GM21723 (cell line): ENCODE measurements at regions not wholly inside any gene's neighbourhood (a gene's known extent, or its start where the extent isn't known, plus 50 kb on each side); places are given as distances from the start of the nearest gene placed in this dataset.

Experiments
- ATAC-seq: cut with Tn5 transposase; IDR thresholded peaks from one replicate; pipeline ENCODE4 v1.9.1; 2021; ENCODE audit warnings: mild to moderate bottlenecking, moderate library complexity; ENCODE audit not compliant: unreplicated experiment

GRCh38 chr16:88314991-88315542 lies 67.7 kb upstream of the ZNF469 start:
- ATAC-seq: no peak

DNA sequence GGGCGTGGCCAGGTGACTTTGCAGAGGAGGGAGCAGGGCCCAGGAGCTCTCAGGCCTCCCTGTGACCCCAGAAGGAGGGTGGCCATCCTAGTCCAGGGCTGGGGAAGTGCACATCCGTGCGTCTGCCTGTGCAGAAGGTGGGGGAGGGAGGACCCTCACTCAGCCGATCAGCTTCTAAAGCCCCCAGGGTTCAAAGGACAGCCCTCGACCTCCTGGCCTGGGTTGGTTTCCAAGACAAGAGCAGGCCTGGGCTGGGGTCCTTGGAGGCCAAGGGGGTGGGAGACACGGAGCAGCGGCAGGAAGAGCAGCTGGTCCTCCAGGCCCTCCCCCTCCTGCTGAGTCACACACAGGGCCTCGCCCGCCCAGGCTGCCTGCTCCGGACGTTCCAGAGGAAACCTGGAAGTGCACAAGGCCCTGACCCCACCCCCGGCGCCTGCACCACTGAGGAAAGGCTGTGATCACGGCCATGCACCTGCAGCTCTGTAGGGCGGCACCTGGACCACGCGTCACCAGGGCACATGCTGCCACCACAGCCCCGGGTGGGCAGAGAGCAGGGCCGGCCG lies 67.1 kb upstream of the ZNF469 start:
- no peak for ATAC-seq

DNA sequence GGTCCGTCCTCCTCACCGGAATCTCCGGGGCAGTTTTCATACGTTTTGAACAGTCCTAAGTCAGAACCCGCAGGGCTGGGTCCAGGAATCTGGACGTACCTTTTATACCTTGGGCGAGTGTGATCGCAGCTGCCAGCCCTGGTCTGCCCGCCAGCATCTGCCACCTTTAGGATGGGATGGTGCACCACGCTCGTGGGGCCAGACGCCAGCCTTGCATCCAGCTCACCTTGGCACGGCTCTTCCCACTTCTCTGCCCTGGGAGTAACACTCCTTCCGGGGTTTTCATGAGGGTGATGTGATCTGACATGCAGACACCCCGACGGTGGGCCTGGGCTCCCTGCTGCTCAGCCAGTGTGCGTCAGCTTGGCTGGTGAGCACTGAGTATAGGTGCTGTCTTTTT lies 66.6 kb upstream of the ZNF469 start:
- no peak for ATAC-seq

DNA sequence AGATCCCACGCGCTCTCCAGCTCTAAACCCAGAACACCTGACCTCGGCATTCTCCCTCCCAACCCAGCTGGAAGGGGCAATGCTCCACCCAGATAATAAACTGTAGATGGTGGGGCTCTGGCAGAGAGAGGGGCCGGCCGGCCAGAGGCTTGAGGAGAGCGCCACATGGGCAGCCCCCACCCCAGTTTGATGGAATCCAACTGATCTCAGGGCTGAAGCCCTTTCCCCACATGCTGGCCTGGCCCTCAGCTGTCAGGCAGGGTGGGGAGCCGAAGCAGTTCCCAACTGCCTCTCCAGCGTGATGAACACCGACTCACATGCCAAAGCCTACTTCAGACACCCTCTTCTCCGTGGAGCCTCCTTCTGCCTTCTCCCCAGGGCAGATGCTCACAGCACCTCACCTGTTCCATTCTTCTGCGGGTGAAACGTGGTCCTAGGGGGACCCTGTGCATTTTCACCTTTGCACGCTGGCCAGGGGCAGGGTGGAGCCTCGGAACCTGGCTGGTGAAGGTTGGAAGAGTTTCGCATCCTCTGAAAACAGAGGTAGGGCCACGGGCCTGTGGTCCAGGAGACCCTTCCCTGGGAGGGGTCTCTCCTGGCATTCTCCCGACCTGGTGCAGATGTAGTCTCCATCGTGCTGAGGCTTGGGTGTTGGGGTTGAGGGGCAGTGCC lies 65.7 kb upstream of the ZNF469 start:
- no peak for ATAC-seq

GRCh38 chr16:88317613-88317965 lies 65.2 kb upstream of the ZNF469 start:
- no peak for ATAC-seq

- ATAC-seq: no peak
Observed at GRCh38 chr16:88318051-88318450, 64.7 kb upstream of the ZNF469 start.

GRCh38 chr16:88318521-88318920 lies 64.2 kb upstream of the ZNF469 start:
- no peak for ATAC-seq

DNA sequence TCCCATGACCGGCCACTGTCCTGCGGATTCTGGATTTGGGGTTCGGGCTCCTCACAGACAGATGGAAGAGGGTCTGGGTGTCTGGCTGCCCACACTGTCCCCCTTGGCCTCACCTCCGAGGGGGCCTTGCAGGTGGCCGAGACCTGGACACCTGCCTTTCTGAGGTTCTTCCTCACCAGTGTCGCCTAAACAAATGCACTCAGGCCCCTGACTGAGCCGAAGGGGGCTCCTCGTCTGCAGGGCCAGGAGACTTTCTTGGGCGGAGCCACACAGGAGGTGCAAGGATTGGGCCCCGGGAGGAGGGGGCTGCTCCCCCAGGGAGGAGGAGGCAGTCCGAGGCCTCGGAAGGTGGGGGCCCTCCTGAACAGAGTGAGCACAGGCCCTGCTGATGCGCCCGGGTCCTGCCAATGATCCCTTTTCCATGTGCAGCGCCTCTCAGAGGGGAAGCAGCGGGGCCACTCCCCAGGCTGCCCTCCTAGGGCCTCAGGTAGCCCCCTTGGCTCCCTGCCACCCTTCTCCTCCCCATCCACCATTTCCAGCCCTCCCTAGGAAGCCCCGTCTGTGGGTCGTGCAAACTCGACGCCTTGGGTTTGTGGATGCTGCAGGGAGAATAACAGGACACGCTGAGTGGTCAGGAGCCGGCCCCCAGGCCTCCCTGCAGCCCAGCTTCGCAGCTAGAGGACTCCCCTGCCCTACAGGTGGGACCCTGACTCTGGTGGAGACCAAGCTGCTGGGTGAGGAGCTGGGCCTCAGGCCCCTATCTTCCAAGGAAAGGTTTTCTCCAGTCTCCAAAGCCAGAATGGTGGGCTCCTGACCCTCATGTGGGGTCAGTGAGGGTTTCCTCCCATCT lies 63.4 kb upstream of the ZNF469 start:
- no peak for ATAC-seq

DNA sequence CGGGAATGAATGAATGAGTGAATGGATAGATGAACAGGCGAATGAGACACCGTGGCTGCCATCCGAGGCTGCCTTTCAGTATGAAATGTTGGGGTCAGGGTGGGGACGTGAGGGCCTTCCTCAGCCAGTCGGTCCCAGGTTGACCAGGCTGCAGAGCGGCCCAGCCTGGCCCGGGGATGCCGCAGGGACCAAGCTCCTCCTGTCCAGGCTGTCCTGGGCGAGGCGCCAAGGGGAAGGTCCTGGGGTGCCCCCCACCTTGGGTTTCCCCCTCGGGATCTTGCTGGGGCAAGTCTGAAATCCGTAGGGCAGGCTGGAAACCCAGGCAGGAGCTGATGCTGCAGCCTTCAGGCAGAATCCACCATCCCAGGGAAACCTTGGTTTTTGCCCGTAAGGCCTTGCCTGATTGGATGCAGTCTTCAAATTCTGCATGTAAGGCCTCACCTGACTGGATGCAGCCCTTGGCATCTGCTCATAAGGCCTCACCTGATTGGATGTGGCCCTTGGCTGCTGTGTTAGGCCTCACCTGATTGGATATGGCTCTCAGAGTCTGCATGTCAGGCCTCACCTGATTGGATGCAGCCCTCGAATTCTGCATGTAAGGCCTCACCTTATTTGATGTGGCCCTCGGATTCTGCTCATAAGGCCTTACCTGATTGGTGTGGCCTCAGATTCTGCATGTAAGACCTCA lies 61.7 kb upstream of the ZNF469 start:
- ATAC-seq: no peak

DNA sequence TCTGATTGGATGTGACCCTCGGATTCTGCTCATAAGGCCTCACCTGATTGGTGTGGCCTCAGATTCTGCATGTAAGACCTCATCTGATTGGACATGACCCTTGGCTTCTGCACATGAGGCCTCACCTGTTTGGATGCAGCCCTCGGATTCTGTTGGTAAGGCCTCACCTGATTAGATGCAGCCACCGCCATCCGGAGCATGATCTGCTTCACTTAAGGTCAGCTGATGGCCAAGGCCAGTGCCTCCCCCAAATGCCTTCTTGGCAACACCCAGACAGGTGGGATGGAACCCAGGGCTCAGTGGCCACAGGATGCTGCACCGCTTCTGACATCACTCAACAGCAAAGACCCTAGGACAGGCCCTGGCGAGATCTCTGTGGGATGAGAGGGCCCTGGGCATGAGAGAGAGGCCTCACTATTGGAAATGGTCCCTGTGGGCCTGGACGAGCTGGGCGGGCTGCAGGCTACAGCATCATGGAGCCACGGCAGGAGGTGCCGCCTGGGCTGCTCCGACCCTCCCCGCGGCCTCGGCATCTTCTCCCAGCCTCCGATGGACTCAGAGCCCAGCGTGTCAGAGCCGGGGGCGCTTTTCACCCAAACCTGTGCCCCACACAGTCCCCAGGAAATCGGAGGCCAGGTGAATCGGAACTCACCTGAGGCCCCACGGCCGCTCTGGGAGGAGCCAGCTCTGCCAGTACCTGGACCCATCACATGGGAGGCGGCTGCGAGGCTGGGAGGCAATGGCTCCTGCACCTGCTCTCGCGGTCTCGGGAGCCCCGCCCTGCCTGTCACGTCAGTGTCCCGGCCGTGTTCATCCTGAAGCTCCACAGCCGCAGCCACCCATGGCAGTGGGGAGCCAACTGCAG lies 60.9 kb upstream of the ZNF469 start:
- no peak for ATAC-seq

DNA sequence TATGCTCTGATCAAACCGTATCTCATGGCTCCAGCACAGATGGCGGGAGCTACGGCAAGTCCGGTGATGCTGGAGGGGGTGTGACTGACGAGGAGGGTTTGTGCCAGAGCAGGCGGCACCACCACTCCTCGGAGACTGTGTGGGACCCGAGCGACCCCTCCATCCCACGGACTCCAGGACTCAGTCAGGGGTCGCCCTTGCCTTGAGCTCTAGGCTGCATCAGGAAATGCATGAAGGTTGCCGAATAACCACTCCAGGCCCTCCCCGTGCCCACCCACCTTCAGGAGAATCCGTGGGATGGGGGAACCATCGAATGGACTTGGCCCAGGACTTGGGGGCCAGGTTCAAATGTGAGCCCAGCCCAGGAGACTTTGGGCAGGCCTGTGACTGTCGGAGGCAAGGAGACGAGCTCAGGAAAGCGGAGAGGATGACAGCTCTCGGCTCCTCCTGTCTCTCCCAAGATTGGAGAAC lies 60.2 kb upstream of the ZNF469 start:
- ATAC-seq: no peak

GRCh38 chr16:88323041-88323440 lies 59.7 kb upstream of the ZNF469 start:
- no peak for ATAC-seq

GRCh38 chr16:88323546-88324330 lies 59.0 kb upstream of the ZNF469 start:
- no peak for ATAC-seq

- no peak for ATAC-seq
Observed at GRCh38 chr16:88325087-88325750, 57.5 kb upstream of the ZNF469 start.

DNA sequence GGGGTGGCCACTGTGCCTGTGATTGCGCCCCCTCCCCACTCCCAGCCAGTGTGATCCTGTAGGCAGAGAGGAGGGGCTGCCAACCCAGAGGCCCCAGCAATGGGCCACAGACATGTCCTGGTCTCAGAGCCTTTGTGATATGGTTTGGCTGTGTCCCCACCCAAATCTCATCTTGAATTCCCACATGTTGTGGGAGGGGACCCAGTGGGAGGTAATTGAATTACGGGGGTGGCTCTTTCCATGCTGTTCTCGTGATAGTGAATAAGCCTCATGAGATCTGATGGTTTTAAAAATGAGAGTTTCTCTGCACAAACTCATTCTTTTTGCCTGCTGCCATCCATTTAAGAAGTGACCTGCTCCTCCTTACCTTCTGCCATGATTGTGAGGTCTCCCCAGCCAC lies 56.8 kb upstream of the ZNF469 start:
- ATAC-seq: no peak

DNA sequence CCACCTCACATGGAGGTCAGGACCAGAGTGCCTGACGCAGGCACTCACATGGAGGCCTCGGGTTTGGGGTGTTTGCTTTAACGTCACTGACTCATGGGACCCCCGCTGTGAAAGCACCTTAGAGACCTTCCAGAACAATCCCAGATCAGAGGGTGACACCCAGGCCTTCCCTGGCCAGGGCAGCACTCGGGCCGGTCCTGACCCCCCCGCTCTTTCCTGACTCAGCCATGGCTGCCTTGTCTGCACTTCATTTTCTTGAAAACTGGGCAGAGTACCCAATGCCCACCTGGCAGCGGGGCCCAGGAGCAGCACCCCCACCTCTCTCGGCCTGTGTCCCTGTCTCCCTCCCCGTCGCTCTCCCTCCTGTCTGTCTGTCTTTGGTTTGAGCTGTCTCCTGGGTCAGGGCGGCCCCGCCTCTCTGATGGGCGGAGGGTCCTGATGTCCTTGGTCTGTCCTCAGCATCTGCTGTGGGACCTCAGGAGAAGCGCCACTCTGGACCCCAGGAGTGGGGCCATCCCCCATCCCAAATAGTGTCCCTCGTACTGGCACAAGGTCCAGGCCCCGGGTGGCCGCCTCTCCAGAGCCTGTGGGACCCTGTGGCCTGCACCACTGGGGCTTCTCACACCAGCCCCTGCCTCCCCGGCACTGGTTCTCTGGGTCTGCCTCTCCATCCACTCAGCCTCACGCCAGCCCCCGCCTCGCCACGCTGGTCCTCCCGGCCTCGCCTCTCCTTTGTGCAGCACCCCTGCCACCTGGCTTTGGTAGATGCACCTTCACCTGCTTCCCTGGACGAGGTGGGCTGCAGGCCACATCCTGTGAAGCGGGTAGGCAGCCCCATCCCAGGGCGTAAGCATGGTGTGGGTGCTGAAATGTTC lies 55.9 kb upstream of the ZNF469 start:
- no peak for ATAC-seq

DNA sequence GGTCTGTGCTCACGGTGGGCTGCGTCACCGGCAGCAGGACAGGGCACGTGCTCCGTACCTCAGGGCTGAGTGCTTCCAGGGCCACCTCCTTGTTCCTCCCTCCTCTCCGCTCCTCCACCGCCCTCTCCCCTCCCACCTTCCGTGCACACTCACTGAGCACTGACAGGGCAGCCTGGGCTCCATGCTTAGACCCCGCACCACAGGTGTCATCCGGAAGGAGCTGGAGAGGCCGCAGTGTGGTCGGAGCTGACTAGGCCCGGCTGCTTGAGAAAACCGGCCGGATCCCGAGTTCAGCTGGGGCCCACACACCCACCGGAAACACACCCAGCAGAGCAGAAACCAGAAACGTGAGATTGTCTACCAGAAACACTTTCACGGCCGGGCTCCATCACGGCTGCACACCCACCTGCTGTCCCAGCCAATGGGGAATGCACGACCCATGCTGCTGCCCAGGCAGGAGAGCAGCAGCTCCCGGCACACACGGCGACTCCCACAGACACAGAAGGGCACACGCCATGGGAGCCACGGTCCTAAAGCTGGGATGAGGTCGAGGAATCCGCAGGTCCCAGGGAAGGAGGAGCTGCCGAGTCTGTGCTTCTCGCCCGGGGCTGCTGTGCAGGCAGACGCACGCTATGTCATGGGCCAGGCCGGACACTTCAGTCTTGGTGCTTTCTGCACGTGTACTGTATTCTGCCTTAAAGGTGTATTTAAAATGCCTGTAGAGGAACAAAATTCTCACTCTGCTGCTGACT lies 55.0 kb upstream of the ZNF469 start:
- no peak for ATAC-seq
